Vagina (tissue), 2 donors: ENCODE measurements at regions not wholly inside any gene's neighbourhood (a gene's known extent, or its start where the extent isn't known, plus 50 kb on each side); places are given as distances from the start of the nearest gene placed in this dataset.

Experiments used
- POLR2AphosphoS5 ChIP-seq, 2 donors: sonication (generic); formaldehyde crosslinking; IDR thresholded peaks; one replicate each; pipeline ENCODE4 v1.9.0; 2017; ENCODE audit warnings: antibody characterized with exemption in 2 of 2, mild to moderate bottlenecking in 2 of 2, low read depth in 1 of 2; ENCODE audit not compliant: insufficient read depth in 1 of 2
- TF ChIP-seq, protein P1 (sequence below), 3 experiments: fragments of 450-650 bp in 2 of 3; fragments of 200-600 bp in 1 of 3; sonication (generic) in 1 of 3; IDR thresholded peaks; one replicate each; pipeline ENCODE4 v1.5.1; 2017 to 2019; ENCODE audit warnings: antibody characterized with exemption in 3 of 3, mild to moderate bottlenecking in 2 of 3, moderate library complexity in 2 of 3

- TF ChIP-seq, protein P1, sequence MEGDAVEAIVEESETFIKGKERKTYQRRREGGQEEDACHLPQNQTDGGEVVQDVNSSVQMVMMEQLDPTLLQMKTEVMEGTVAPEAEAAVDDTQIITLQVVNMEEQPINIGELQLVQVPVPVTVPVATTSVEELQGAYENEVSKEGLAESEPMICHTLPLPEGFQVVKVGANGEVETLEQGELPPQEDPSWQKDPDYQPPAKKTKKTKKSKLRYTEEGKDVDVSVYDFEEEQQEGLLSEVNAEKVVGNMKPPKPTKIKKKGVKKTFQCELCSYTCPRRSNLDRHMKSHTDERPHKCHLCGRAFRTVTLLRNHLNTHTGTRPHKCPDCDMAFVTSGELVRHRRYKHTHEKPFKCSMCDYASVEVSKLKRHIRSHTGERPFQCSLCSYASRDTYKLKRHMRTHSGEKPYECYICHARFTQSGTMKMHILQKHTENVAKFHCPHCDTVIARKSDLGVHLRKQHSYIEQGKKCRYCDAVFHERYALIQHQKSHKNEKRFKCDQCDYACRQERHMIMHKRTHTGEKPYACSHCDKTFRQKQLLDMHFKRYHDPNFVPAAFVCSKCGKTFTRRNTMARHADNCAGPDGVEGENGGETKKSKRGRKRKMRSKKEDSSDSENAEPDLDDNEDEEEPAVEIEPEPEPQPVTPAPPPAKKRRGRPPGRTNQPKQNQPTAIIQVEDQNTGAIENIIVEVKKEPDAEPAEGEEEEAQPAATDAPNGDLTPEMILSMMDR (IDR thresholded peaks at IDR 0.05) = no peak
- no peak for TF ChIP-seq POLR2AphosphoS5 (IDR thresholded peaks at IDR 0.05; ENCODE audit: insufficient read depth in 1 of 2, low read depth in 1 of 2)
These were observed 256.2 kb upstream of the MDFIC2 start for GRCh38 chr3:70568626-70569025.
